Neural crest cell (in vitro differentiated cells): ENCODE measurements at regions not wholly inside any gene's neighbourhood (a gene's known extent, or its start where the extent isn't known, plus 50 kb on each side); places are given as distances from the start of the nearest gene placed in this dataset.

Experiments
- DNase-seq: peaks from one replicate; pipeline ENCODE4 v3.0.0; 2021; ENCODE audit warnings: low read depth, mixed read lengths, low spot score
- H3K27ac Mint-ChIP-seq: one replicate; pipeline ENCODE4 v1.8.0; 2021; ENCODE audit warnings: mild to moderate bottlenecking, mixed read lengths; ENCODE audit not compliant: unreplicated experiment
- H3K27me3 Mint-ChIP-seq: 2 replicates; pipeline ENCODE4 v1.8.0; 2021; ENCODE audit warnings: low read depth, mild to moderate bottlenecking, mixed read lengths
- H3K36me3 Mint-ChIP-seq: 2 replicates; pipeline ENCODE4 v1.8.0; 2021; ENCODE audit warnings: low read depth, mild to moderate bottlenecking, mixed read lengths
- H3K4me1 Mint-ChIP-seq: 2 replicates; pipeline ENCODE4 v1.8.0; 2021; ENCODE audit warnings: mixed read lengths
- H3K4me3 Mint-ChIP-seq: one replicate; pipeline ENCODE4 v1.8.0; 2021; ENCODE audit warnings: mild to moderate bottlenecking, mixed read lengths
- H3K9me3 Mint-ChIP-seq: 2 replicates; pipeline ENCODE4 v1.8.0; 2021; ENCODE audit warnings: mixed read lengths
- TF ChIP-seq, protein P1 (sequence below): fragments of 200-600 bp; sonication (generic); conservative IDR thresholded peaks from 2 replicates; pipeline ENCODE4 v1.5.0; 2021; ENCODE audit warnings: antibody characterized with exemption, mild to moderate bottlenecking

DNA sequence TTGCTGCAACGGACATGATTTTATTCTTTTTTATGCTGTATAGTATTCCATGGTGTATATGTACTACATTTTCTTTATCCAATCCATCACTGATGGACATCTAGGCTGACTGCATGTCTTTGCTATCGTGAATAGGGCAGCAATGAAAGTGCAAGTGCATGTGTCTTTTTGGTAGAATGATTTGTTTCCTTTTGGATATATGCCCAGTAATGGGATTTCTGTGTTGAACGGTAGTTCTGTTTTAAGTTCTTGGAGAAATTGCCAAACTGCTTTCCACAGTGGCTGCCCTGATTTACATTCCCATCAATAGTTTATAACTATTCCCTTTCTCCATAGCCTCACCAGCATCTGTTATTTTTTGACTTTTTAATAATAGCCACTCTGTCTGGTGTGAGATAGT, 99.7 kb upstream of the CRIM1 start:
- H3K27ac Mint-ChIP-seq, result no peak overlapping the region
- H3K9me3 Mint-ChIP-seq, result peaks cover 3% of the 10 kb centered on the region
- TF ChIP-seq, protein P1, sequence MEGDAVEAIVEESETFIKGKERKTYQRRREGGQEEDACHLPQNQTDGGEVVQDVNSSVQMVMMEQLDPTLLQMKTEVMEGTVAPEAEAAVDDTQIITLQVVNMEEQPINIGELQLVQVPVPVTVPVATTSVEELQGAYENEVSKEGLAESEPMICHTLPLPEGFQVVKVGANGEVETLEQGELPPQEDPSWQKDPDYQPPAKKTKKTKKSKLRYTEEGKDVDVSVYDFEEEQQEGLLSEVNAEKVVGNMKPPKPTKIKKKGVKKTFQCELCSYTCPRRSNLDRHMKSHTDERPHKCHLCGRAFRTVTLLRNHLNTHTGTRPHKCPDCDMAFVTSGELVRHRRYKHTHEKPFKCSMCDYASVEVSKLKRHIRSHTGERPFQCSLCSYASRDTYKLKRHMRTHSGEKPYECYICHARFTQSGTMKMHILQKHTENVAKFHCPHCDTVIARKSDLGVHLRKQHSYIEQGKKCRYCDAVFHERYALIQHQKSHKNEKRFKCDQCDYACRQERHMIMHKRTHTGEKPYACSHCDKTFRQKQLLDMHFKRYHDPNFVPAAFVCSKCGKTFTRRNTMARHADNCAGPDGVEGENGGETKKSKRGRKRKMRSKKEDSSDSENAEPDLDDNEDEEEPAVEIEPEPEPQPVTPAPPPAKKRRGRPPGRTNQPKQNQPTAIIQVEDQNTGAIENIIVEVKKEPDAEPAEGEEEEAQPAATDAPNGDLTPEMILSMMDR, result no peak
- peaks cover 9% of the 10 kb centered on the region for H3K4me1 Mint-ChIP-seq
- H3K36me3 Mint-ChIP-seq, result no peaks in the 10 kb centered on the region
- no peaks in the 10 kb centered on the region for H3K27me3 Mint-ChIP-seq
- no peak overlapping the region for H3K4me3 Mint-ChIP-seq
- no peak for DNase-seq

DNA sequence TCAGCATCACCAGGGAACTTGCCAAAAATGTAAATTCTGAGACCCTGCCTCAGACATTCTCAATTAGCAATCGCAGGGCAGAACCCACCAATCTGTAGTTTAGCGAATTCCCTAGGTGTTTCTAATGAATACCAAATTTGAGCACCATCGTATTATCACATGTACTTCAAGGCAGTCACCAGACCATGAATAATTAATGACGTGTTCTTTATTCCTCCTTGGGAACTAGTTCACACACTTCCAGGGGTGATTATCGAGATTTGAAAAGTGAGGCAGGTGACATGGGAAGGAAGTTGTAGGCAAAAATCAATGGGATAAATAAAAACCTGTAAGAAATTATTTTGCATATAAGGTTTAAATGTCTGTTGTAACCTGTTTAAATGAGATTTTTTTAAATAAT, 102.5 kb upstream of the CRIM1 start:
- Mint-ChIP-seq H3K27me3 (no peaks in the 10 kb centered on the region), H3K9me3 (peaks cover 6% of the 10 kb centered on the region), H3K4me1 (peaks cover 10% of the 10 kb centered on the region), H3K27ac (no peak overlapping the region), H3K4me3 (no peak overlapping the region), H3K36me3 (no peaks in the 10 kb centered on the region)
- no peak for DNase-seq
- TF ChIP-seq, protein P1, result no peak

DNA sequence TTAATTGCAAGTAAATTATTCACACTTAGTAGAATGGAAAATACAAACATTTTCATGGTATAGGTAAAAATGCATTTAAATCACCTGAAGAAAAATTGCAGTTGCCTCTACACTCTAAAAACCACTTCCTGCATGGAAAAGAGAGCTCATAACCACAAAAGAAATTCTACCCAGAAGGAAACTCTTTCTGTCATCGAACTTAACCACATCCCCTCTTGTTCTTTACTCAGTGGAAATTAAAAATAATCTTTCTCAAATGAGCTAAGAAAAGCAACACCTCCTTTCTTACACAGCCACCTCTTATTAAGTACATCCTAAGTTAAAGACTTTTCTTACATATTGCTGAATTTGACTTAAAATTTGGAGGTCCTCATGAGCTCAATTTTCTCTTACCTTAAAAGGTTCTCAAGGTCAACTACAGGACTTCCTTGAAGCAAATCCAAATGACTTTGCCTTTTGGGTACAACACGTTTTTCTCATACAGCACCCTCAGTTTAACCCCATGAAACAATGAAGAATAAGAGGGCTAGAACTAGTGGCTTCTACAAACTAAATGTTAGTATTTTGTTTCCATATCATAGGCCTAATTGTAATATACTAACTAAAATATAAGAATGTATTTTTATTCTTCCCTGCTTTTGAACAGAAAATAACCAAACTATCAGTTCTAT, 109.1 kb upstream of the CRIM1 start:
- H3K9me3 Mint-ChIP-seq, result peaks cover 5% of the 10 kb centered on the region
- H3K36me3 Mint-ChIP-seq, result no peaks in the 10 kb centered on the region
- H3K27ac Mint-ChIP-seq, result no peak overlapping the region
- no peak overlapping the region for H3K4me3 Mint-ChIP-seq
- no peak for DNase-seq
- H3K4me1 Mint-ChIP-seq, result peaks cover 12% of the 10 kb centered on the region
- no peaks in the 10 kb centered on the region for H3K27me3 Mint-ChIP-seq
- TF ChIP-seq, protein P1, result no peak

DNA sequence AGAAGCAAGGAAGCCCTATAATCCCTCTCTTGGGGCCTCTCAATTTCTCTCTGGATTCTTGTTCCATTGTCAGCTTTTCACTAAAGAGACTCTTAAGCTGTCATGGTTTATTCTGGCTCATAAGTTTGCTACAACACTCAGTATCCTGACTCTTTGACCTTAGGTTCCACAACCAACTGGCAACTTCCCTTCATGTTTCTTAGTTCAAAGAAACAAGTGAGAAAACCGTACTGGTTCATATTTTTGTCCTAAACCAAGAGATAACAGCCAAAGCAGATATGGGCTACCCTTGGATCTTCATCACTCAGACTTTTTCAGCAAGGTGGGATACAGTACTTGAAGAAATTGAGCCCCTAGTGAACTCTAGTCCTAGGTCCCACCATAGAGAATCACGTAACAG, 109.9 kb upstream of the CRIM1 start:
- H3K4me3 Mint-ChIP-seq, result no peak overlapping the region
- H3K4me1 Mint-ChIP-seq, result peaks cover 9% of the 10 kb centered on the region
- DNase-seq, result no peak
- peaks cover 5% of the 10 kb centered on the region for H3K9me3 Mint-ChIP-seq
- no peaks in the 10 kb centered on the region for H3K27me3 Mint-ChIP-seq
- TF ChIP-seq, protein P1, result no peak
- H3K36me3 Mint-ChIP-seq, result no peaks in the 10 kb centered on the region
- H3K27ac Mint-ChIP-seq, result no peak overlapping the region

DNA sequence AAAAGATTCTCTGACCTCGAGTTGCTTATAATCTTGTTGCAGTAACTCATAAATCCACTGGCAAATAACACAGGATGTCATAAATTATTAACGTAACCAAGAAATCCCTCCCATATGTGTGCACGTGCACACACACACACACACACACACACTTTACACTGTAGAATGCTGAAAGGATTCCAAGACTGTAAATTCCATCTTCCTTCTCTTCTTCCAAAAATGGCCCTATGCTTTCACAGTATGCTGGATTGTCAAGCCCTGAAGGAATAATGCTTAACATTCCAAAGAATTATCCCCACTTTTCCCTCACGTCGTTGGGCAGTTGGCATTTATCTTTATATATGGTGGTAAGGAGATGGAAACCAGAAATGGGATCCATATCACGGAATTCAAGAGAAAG, 117.5 kb upstream of the CRIM1 start:
- DNase-seq, result no peak
- TF ChIP-seq, protein P1, result no peak
- H3K9me3 Mint-ChIP-seq, result peaks cover 2% of the 10 kb centered on the region
- H3K27me3 Mint-ChIP-seq, result no peaks in the 10 kb centered on the region
- H3K36me3 Mint-ChIP-seq, result no peaks in the 10 kb centered on the region
- H3K4me3 Mint-ChIP-seq, result no peak overlapping the region
- no peak overlapping the region for H3K27ac Mint-ChIP-seq
- H3K4me1 Mint-ChIP-seq, result no peaks in the 10 kb centered on the region
